ENCODE measurements at regions not wholly inside any gene's neighbourhood (a gene's known extent, or its start where the extent isn't known, plus 50 kb on each side); places are given as distances from the start of the nearest gene placed in this dataset.
"Not testable (repeated sequence)": the region's sequence is repeated elsewhere in the genome, so short reads cannot be mapped to it uniquely, and the experiment has no call there.

DNA sequence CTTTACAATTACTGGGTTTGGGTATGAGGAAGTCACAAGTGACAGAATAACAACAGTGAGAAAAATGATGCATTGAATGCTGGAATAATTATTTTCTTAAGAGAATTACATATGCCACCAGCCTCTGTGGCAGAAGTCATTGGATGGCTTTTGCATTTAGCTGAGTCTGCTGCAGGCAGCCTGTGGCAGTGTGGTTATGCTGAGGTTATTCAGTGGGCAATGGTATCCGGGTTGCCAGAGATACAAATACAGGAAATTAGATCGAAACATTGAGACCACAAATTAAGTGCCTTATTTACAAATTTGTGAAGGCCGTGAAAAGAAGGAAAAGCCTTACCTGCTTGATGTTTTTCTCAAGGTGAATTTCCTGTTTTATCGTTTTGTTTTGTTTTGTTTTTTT lies 1050.0 kb downstream of the GALC start:
- no peak for DNase-seq

DNA sequence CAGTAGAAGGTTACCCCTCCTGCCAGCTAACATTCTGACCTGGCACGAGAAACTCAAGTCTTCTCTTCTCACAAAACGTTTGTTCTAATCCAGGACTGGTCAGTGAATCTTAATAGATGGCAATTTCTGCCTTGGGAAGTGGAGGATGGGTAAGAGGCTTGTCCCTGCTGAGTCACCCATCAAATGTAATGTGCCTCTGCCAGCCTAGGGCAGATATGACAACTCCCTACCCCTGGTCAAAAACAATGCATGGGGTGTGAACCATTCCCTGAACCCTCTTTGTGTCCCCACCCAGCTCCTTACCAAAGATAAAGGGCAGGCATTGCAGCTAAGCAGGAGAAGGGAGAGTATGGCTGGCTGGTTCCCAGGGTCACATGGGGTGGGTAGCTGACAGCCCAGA lies 1052.9 kb downstream of the GALC start:
- no peak for DNase-seq

DNA sequence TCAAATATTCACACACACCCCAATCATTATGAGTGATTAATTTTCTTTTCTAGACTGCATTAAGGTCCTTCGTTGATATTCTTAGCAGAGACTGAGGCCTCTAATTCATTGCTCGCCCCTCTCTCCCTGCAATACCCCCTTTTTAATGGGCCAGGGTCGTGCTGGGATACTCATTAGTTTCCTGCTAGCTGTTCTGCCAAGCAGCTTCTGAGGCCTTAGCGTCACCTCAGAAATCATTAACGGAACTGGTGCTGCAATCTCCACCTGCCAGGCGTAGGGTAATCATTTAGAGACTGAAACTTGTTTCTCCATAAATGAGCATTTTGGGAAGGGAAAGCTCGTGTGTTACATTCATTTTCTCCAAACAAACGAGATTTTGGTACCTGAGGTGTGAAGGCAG lies 1054.7 kb downstream of the GALC start:
- DNase-seq, result no peak

DNA sequence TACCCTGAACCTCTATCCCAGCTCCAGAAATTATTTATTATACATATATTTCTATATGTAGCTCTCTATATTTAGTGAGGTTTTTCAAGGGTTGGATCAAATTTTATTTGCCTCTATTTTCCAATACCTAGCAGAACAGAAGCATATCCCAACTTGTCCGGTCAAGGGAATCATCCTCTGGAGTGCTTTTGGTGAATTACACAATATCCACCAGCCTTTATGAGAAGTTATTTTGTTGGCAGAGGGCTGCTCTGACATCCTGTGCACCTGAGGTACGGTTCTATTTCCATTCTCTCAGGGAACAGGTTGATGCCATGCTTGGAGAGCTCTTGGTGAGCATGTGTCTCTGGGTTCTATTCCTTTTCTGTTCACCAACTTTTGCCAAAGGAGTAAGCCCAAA lies 1056.4 kb downstream of the GALC start:
- no peak for DNase-seq

DNA sequence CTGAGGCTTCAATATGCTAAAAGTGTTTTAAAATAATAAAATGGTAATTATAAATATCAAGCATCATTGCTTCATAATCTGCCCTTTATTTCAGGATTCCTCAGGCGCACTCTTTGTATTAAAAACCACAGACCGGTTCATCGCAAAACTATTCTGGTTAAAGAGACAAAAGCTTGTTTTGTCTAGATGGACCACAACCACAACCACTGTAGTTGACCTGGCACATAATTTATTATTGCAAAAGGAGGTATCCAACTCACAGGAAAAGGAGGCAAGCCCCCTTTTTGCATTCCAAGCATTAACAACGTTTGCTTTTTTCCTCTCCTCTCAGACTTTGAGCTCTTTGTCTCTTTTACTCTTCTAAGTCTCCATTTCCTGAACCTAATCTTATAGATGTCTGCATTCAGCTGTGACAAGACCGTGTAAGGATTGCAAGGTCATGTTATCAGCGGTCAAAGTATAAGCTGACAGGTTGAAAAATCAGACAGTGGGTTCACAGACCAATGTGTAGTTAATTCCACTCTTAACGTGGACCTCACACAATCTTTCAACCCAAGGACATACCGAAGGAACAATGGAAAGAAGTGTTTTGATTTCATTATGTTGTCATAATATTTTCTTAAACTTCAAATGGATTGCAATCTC lies 1057.6 kb downstream of the GALC start:
- no peak for DNase-seq

DNA sequence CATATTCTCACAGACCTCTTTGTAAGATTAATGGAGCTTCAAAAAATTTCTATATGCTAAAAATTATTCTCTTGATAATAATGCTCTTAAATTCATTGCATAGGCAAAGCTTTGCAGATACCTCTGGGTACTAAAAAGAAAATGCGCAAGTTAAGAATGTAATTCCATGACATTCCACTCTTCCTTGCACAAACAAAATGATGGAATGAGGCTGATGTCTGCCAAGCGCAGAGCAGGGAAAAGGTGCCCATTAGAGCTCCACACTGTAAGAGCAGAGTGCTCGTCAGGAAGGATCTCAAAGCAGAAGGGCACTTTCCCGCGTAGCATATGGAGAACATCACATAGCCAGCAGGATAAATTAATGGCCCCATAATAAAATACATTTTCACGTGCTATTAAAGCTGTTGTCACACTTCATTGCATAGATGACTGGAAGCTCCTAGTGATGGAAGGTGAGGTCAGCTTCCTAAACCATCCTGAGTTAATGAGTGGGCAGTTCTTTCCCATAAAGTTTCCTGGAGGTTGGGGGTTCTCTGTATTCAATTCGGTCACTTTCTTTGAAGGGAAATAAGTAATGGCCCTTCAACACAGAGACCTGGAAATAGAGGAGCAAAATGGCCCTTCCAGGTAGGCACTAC lies 1058.9 kb downstream of the GALC start:
- DNase-seq, result no peak

DNA sequence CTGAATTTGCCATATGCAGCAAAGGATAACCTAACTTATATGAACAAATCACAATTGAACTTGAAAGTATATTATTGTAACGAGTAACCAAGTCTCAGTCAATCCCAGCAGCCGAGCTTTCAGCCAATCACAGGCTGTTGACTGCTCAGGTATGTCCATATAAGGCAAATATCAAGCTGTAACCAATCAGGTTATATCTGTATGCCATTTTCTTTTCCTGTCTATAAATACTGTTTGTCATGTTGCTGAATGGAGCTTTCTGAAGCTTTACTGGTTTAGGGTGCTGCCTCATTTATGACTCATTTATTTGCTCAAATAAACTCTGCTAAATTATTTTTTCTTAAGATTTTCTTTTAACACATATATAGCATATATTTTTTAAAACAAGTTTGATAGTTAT lies 1059.5 kb downstream of the GALC start:
- no peak for DNase-seq

DNA sequence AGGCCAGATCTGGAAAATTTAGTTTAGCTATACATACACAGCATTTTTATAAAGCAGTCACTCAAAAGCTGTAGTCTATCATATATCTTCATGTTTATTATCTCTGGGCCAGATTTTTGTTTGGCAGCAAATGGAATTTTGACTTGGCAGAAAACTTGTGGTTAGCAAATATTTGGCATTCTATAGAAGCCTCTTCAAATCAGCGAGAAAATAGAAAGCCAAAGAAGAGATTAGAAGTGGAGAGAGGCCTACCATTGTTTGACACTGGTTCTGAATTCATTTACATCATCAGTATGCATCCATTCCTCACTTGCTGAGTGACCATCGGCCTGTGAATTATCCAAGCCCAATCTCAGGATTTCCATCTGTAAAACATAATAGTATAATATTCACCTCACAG lies 1077.6 kb downstream of the GALC start:
- no peak for DNase-seq

DNA sequence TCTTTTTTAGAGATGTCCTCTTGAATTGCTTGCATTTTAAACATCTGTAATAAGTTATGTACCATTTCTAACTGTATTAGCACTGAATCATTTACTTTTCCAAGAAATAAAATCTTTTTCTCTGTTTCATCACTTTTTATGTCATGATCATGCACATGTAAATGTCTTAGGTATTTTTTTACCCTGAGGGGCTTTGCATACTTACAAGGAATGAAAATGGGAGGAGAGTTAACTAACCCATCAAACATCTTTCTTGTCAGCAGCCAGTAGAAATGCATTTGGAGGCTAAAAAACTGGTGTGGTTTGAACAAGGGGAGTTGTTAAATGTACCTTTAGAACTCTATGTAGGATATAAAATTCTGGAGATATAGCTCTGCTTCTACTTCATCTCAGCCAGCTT lies 1080.3 kb downstream of the GALC start:
- DNase-seq, result no peak

DNA sequence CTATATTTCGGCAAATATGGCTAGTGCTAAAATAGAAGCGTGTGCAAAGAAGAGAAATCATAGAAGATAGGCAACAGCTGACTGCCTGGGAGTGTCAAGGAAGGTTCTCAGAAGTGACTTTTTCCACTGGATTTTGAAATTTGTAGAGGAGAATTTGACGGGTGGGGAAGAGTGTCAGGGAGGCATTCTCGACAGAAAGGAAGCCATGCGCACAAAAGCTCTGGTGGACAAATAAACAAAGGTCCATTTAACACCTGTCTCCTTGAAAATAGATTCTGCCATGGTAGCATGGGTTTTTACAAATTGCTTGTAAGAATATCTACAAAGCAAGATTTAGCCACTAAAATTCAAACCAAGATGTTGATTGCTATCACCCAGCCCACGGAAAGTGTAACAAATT lies 1081.5 kb downstream of the GALC start:
- DNase-seq, result no peak

DNA sequence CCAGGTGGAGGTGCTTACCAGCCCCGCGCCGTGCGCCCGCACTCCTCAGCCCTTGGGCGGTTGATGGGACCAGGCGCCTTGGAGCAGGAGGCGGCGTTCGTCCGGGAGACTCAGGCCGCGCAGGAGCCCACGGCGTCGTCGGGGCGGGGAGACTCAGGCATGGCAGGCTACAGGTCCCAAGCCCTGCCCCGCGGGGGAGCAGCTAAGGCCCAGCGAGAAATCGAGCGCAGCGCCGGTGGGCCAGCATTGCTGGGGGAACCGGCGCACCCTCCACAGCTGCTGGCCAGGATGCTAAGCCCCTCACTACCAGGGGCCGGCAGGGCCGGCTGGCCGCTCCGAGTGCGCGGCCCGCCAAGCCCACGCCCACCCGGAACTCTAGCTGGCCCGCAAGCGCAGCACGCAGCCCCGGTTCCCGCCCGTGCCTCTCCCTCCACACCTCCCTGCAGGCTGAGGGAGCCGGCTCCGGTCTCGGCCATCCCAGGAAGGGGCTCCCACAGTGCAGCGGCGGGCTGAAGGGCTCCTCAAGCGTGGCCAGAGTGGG lies 1087.5 kb downstream of the GALC start:
- not testable (repeated sequence) for DNase-seq

DNA sequence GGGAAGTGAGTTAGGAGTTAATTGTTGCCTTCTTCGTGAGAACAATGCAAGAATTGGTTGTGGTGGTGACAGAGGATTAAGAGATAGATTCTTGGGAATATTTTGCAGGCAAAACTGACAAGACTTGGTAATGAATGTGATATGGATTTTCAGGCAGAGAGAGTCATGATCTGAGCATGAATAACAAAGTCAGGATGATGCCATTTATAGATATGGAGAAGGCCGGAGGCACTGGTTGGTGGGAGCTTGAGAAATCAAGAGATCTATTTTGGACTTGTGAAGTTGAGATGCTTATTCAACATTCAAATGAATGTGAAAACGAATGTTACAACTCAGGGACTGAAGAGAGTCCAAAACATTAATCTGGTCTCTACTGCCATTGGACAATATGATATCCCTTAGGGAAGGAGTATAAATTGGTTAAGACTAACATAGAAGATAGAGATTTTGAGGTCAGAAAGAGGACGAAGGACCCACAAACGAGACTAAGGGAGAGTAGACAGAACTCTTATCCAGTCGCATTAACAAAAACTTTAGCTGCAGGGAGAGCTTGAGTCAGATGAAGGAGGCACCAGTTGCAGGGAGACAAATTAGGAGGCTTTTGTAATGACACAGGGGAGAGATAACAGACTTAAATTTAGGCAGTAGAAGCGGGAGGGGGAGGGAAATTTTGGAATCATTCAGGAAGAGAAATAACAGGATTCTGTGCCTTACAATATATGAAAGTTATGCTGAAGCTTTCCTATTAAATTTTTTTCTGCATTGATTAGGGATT lies 1090.6 kb downstream of the GALC start:
- DNase-seq, result no peak

DNA sequence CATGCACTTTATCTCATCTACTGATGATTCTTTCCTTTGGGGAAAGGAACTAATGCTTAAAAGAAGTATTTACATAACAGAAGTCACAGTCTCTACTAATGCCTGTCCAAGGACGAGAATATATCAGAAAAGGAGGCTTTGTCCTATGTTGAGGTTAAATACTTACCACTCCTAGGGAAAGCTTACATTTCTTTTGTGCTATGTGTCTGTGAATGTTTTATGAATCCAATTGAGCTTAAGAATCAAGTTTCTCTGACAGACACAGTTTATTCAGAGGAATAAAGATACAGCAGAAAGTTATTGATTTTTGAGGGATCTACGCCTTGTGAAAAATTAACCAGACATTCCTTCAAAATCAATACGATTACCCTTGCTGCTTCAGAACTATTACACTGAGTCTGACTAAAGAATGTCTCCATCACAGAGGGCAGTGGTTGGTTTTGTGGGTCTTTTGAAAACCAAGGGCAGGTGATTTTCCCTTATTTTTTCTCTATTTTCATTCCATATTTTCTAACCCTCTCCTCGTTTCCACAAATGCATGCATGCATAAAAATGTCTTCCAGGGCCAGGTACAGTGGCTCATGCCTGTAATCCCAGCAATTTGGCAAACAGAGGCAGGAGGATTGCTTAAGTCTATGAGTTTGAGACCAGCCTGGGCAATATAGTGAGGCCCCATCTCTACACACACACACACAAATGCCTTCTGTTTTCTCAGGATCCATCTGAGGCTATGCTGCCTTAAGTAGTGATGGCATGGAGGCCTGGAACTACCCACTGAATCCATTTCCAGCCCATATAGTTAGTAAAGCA lies 1095.1 kb downstream of the GALC start:
- DNase-seq, result no peak

DNA sequence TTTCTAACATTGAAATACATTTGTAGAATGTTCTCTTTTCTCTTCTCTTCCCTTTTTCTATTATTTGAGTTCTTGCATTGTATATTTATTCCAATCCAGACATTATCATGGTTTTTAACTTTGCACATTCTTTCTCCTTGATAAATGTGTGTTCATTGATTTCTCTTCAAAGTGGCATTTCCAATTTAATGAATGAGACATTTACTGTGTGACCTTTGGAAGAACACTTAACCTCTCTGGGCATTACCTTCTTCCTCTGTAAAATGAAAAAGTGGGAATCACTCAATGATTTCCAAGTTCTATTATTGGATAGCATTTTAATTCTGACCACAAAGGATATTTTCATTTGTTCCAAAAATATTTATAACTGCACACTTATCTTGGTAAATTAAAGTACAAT lies 1095.8 kb downstream of the GALC start:
- no peak for DNase-seq

DNA sequence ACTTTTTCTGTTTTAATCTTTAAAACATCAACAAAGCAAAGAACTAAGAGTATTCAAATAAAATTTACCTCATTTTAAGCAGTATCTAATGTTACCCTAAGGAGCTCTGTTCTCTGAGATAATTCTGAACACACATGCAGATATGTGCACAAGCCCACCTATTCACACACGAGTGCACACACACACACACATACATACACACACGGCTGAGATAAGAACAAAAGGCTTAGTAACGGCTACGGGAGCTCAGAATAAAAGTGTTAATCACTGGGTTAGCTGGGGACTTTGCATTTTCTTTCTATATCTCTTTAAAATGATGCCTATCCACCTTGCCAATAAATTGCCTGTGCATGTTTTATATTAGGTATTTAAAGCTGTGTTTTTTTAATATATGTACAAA lies 1096.3 kb downstream of the GALC start:
- DNase-seq, result no peak

DNA sequence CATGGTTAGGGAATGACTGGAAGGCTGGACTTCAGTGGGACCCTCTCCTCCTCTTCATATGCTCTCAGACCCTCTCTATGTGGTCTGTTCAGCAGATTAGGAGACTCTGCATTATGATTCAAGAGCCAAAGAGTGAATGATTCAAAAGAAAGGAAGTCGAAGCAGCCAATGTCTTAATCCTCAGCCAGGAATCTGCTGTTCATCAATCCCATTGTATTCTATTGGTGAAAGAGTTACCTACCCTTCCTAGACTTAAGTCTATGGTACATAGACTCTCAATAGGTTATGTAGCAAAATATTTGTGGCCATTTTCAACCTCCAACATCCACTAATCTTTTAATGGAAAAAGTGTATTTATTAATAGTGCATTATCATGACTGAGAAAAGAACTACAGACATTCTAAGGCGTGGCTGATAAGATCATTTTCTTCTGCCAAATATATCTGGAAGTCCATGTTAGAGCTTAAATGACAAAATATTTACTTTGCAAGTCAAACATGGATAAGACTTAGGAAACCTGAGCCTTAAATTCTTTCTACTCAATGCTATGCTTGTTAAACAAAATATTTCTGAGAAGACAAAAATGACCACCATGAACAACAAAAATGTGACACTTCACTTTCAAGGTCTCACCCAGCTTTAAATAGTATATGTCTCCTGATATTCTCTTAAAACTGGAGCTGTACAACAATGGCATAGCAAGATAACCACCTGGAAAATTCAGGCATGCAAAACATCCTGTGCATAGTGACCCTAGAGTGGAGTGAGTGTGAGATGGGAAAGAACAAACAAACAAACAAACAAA lies 1100.6 kb downstream of the GALC start:
- DNase-seq, result no peak

DNA sequence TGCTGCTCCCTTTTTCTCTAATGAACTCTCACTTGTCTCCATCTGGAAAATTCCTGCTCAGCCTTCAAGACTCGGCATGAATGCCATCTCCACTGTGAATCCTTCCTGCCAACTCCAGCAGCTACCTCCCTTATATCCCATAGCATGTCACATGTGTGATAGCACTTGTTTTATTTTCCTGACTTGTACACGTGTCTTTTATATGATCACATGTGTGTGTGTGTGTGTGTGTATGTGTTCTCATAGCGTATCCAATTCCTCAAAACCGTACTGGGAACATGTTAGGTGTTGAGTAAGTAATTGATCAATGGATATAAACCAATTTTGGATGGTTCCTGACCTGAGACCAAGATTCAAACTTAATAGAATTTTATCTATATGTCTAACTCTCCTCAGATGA lies 1107.7 kb downstream of the GALC start:
- DNase-seq, result no peak

DNA sequence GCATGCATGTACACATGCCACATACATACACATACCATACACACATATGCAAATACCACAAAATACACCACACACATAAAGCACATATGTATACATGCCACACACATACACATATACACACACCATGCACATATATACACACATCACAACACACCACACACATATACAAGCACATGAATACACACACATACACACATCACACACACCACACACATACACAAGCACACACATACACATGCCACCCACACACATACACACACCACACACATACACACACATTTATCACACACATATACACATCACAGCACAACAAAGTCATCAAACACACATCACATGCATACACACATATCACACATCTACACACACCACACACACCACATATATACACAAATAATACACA lies 1108.5 kb downstream of the GALC start:
- no peak for DNase-seq

DNA sequence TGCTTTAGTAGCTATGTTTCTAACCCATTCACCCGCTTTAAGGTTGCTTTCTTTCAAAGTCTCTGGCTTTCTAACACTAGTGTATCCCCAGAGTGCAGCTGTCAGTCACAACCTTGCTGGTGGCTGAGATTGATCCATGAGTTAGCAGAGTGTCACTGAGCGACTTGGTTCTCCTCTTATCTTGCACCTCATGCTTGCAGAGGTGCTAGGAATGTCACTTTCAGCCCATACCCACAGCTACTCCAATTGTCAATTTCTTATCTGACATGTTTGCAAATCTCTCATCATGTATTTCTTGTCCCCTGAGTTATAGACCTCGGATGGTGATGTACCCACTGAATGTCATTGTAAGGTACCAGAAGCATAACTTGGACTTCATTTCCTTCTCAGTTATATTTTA lies 1110.2 kb downstream of the GALC start:
- DNase-seq, result no peak

DNA sequence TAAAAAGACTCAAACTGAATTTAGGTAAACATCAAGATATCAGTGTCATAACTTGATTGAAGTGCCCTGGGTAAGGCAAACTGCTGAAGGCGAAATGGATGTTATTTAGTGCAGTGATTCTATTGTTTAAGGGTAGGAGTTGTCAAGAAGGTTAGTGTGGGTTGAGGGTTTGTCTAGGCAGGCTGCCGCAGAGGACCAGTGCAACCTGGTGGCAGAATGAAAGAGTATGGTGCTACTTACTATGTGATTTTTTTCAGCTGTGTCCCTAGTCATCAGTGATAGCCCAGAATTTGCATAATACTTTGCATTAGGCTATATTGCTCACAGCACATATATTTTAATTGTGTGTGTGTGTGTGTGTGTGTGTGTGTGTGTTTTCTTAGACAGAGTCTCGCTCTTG lies 1127.0 kb downstream of the GALC start:
- no peak for DNase-seq

DNA sequence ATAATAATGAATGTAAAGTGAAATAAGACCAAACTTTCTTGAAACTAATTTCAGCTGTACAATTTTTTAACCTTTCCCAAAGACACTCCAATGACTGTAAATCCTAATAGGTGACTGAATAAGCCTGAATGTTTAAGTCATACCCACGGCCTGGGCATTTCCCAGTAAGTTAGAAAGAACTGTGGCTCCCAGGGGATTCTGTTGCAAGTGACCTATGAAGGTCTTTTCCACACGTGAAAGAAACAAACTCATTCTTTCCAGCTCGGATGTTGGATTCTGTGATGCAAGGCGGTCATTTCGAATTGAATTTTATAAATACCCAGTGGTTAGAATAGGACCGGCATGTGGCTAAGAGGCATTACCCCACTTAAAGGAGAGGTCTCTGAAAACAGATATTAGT lies 1134.4 kb downstream of the GALC start:
- no peak for DNase-seq

DNA sequence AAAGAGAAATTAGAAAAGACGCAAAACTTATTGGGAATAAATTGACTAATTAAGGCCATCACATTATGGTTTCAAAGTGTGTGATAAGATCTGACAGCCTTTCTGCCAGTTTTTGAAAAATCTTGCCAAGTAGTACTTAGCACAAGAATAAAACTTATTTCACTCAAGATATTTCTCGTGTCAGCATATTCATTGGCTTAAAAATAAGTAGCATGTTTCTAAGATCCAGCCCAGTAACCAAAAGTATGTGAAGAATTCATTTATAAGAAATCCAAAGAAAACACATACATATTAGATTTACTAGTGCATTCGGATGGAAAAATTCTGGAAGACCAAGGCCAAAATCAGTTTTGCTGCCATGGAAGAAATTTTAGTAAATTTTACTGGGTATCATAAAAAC lies 1135.0 kb downstream of the GALC start:
- DNase-seq, result no peak
